K562 (cell line): ENCODE measurements at regions not wholly inside any gene's neighbourhood (a gene's known extent, or its start where the extent isn't known, plus 50 kb on each side); places are given as distances from the start of the nearest gene placed in this dataset.

Experiments used
- ATAC-seq: fragments of 200-7000 bp; cut with Tn5 transposase; 3 replicates; pipeline ENCODE4 v1.9.1; 2020; ENCODE audit warnings: moderate library complexity
- BruUV-seq: library from RNA; stranded (reverse); fragments of 400-500 nt; replicated peaks from 2 replicates; lab custom pipeline; 2021; lab: Mats Ljungman, UMichigan
- CTCF ChIA-PET: fragments of 300-600 bp; formaldehyde crosslinking; extraction: SDS; loops from one replicate; lab custom pipeline; 2021; ENCODE audit warnings: low intra/inter-chr PET ratio; lab: Yijun Ruan, JAX
- POLR2A ChIA-PET: fragments of 300-600, 350-650 bp; sonication (Branson Sonifier 250); formaldehyde crosslinking; extraction: SDS; loops from one replicate; lab custom pipeline; 2021; ENCODE audit warnings: antibody characterized with exemption, inconsistent platforms; lab: Yijun Ruan, JAX
- DNase-seq, 4 experiments: peaks; one replicate each; pipeline versions ENCODE4 v3.0.0 to v3.0.0-alpha.2; 2011 to 2018; ENCODE audit warnings: low spot score in 3 of 4, mixed read lengths in 3 of 4; ENCODE audit errors: extremely low read depth in 1 of 4
- FAIRE-seq: peaks from 2 replicates; lab custom pipeline; 2011; peaks lifted over from hg19 to GRCh38; lab: Jason Lieb, UNC
- H2AFZ ChIP-seq: 2 replicates; pipeline ENCODE4 v1.6.0; 2011; ENCODE audit warnings: low read depth, low read length, control low read depth, inconsistent platforms
- H3K27ac ChIP-seq: fragments of 200-600 bp; 3 replicates; pipeline ENCODE4 v1.8.0; 2011; ENCODE audit warnings: low read depth, mild to moderate bottlenecking, control low read depth, inconsistent platforms, low read length, moderate library complexity, mixed read lengths; ENCODE audit errors: extremely low read depth
- H3K27me3 ChIP-seq, 2 experiments: fragments of 300-600 bp in 1 of 2; 2 replicates in 1 of 2; 3 replicates in 1 of 2; pipeline versions ENCODE4 v1.6.0 to v1.8.0; 2011; ENCODE audit warnings: inconsistent platforms in 2 of 2, low read length in 2 of 2, mild to moderate bottlenecking in 1 of 2, mixed read lengths in 1 of 2, moderate library complexity in 1 of 2; ENCODE audit not compliant: control insufficient read depth in 2 of 2, insufficient read depth in 2 of 2
- H3K36me3 ChIP-seq: fragments of 300-600 bp; 3 replicates; pipeline ENCODE4 v1.8.0; 2011; ENCODE audit warnings: mild to moderate bottlenecking, low read length, inconsistent platforms; ENCODE audit not compliant: control insufficient read depth, insufficient read depth
- H3K4me1 ChIP-seq, 2 experiments: fragments of 200-600 bp in 1 of 2; replicated peaks in 1 of 2; 2 replicates in 1 of 2; 3 replicates in 1 of 2; pipeline versions ENCODE4 v1.5.1 to v1.8.0; 2011; ENCODE audit warnings: inconsistent platforms in 2 of 2, low read length in 2 of 2, mild to moderate bottlenecking in 1 of 2, mixed read lengths in 1 of 2, moderate library complexity in 1 of 2; ENCODE audit not compliant: control insufficient read depth in 2 of 2, insufficient read depth in 2 of 2
- H3K4me2 ChIP-seq: 2 replicates; pipeline ENCODE4 v1.6.1; 2011; ENCODE audit warnings: low read length, control low read depth, inconsistent platforms, mixed read lengths; ENCODE audit not compliant: insufficient read depth
- H3K4me3 ChIP-seq: fragments of 200-600 bp; sonication (generic), shearing (Covaris generic); 2 replicates; pipeline ENCODE4 v1.5.1; 2016; ENCODE audit warnings: control low read depth, inconsistent platforms
- H3K79me2 ChIP-seq: fragments of 200-600 bp; 3 replicates; pipeline ENCODE4 v1.8.0; 2011; ENCODE audit warnings: low read length, inconsistent platforms; ENCODE audit not compliant: control insufficient read depth, insufficient read depth
- H3K9ac ChIP-seq, 2 experiments: 2 replicates each; pipeline versions ENCODE4 v1.6.0 to v1.6.1; 2011; ENCODE audit warnings: low read depth in 2 of 2, low read length in 2 of 2, control low read depth in 1 of 2, inconsistent platforms in 1 of 2, mild to moderate bottlenecking in 1 of 2, mixed read lengths in 1 of 2; ENCODE audit not compliant: insufficient read depth in 1 of 2
- H3K9me1 ChIP-seq: one replicate; pipeline ENCODE4 v1.6.0; 2011; ENCODE audit warnings: inconsistent platforms, mild to moderate bottlenecking, low read length, moderate library complexity; ENCODE audit not compliant: control insufficient read depth, insufficient read depth
- H3K9me3 ChIP-seq: replicated peaks from 2 replicates; pipeline ENCODE4 v1.5.1; 2011; ENCODE audit warnings: low read depth, low read length, inconsistent platforms; ENCODE audit not compliant: control insufficient read depth, insufficient read depth
- H4K20me1 ChIP-seq: replicated peaks from 2 replicates; pipeline ENCODE4 v1.6.1; 2011; ENCODE audit warnings: low read length, inconsistent platforms, mixed read lengths; ENCODE audit not compliant: control insufficient read depth, insufficient read depth
- CREM ChIP-seq: IDR thresholded peaks from 2 replicates; pipeline ENCODE4 v1.6.1; 2014; ENCODE audit warnings: antibody characterized with exemption, low read depth
- HEY1 ChIP-seq: fragments of 250-450 bp; sonication (Bioruptor Pico); IDR thresholded peaks from 2 replicates; pipeline ENCODE4 v1.5.0; 2020; ENCODE audit warnings: mild to moderate bottlenecking, moderate library complexity, borderline replicate concordance
- MAFF ChIP-seq: IDR thresholded peaks from 2 replicates; pipeline ENCODE4 v1.6.1; 2012; ENCODE audit warnings: low read length, improper control_type of control experiment
- PCBP2 ChIP-seq: fragments of 200-400 bp; formaldehyde crosslinking; IDR thresholded peaks from 2 replicates; pipeline ENCODE4 v1.6.1; 2018; ENCODE audit warnings: low read length, low read depth, mild to moderate bottlenecking, moderate library complexity; ENCODE audit not compliant: poor library complexity, severe bottlenecking
- PHF20 ChIP-seq: fragments of 450-650 bp; IDR thresholded peaks from 2 replicates; pipeline ENCODE4 v1.6.1; 2018; ENCODE audit not compliant: partially characterized antibody
- POLR2A ChIP-seq: fragments of 450-650 bp; conservative IDR thresholded peaks from 2 replicates; pipeline ENCODE4 v1.6.1; 2016
- SIX5 ChIP-seq, 2 experiments: IDR thresholded peaks; 2 replicates each; pipeline ENCODE4 v1.6.1; 2011; ENCODE audit warnings: low read length in 2 of 2, borderline replicate concordance in 1 of 2, low read depth in 1 of 2, mild to moderate bottlenecking in 1 of 2, moderate library complexity in 1 of 2; ENCODE audit not compliant: insufficient read depth in 1 of 2
- TAF7 ChIP-seq: fragments of 450-650 bp; IDR thresholded peaks from 2 replicates; pipeline ENCODE4 v1.6.1; 2016; ENCODE audit warnings: missing genetic modification characterization, missing compliant biosample characterization
- YBX1 ChIP-seq: fragments of 450-650 bp; IDR thresholded peaks from 2 replicates; pipeline ENCODE4 v1.7.1; 2016; ENCODE audit warnings: mild to moderate bottlenecking
- ZNF318 ChIP-seq, 2 experiments: fragments of 450-650 bp; IDR thresholded peaks; 2 replicates each; pipeline ENCODE4 v1.6.1; 2016; ENCODE audit warnings: mild to moderate bottlenecking in 2 of 2, borderline replicate concordance in 1 of 2, low read depth in 1 of 2, moderate library complexity in 1 of 2
- ZNF586 ChIP-seq: fragments of 450-650 bp; formaldehyde crosslinking; conservative IDR thresholded peaks from 2 replicates; pipeline ENCODE4 v1.4.0; 2020; ENCODE audit warnings: mild to moderate bottlenecking, moderate library complexity
- ZNF717 ChIP-seq: fragments of 250-450 bp; sonication (Bioruptor Pico); IDR thresholded peaks from 2 replicates; pipeline ENCODE4 v1.5.0; 2021
- WGBS: fragments of 100-300 bp; shearing (Covaris generic); methylation state at CpG from one replicate; pipeline ENCODE4 v1.1.6; 2016; ENCODE audit warnings: low coverage, mixed read lengths; ENCODE audit not compliant: insufficient coverage; ENCODE audit errors: missing lambda C conversion rate; 5-methylcytosine and 5-hydroxymethylcytosine counted together
- in situ Hi-C: fragments of 300-500 bp; cut with MboI; formaldehyde crosslinking; loops from 4 replicates; pipeline ENCODE4 v1.15.0; 2018; ENCODE audit warnings: inconsistent platforms, mixed read lengths
- intact Hi-C: fragments of 100-400 bp; cut with micrococcal nuclease; formaldehyde crosslinking; loops from 2 replicates; pipeline ENCODE4 v1.14.2; 2022
- TF ChIP-seq, protein P1 (sequence below): fragments of 250-450 bp; sonication (Bioruptor Pico); IDR thresholded peaks from 2 replicates; pipeline ENCODE4 v1.4.0; 2020; ENCODE audit warnings: mild to moderate bottlenecking, moderate library complexity

- Histone ChIP-seq H3K4me3 (no peak overlapping the region), H3K36me3 (peaks cover 10% of the 10 kb centered on the region; the same call in 2 of the 3 replicates), H3K79me2 (no peaks in the 10 kb centered on the region), H3K9me3 (no peaks in the 10 kb centered on the region), H3K4me1 (peaks cover 0 to 5% of the 10 kb centered on the region in 2 experiments; a peak in 1 of 5 replicates), H3K27me3 (no peaks in the 10 kb centered on the region), H4K20me1 (no peaks in the 10 kb centered on the region), H3K27ac (no peak overlapping the region), H3K4me2 (no peak overlapping the region), H3K9ac (no peak overlapping the region), H2AFZ (no peak overlapping the region), H3K9me1 (no peaks in the 10 kb centered on the region)
- no TSS peak for BruUV-seq
- POLR2A ChIA-PET = no interaction called here
- intact Hi-C loops (no loop called here), in situ Hi-C loops (no loop called here)
- DNase-seq = no peak
- no peak for ATAC-seq
- WGBS = 92% methylated on average over 1 of the region's 1 CpG
- FAIRE-seq = no peak
- CTCF ChIA-PET = no interaction called here
- no peak for TF ChIP-seq YBX1
- TF ChIP-seq PHF20 = no peak
- no peak for TF ChIP-seq ZNF318 (IDR thresholded peaks at IDR 0.05; ENCODE audit: borderline replicate concordance in 1 of 2, low read depth in 1 of 2)
- TF ChIP-seq ZNF717 (CRISPR knock-in tag) = no peak
- TF ChIP-seq ZNF586 (CRISPR knock-in tag) = no peak
- TF ChIP-seq, protein P1, sequence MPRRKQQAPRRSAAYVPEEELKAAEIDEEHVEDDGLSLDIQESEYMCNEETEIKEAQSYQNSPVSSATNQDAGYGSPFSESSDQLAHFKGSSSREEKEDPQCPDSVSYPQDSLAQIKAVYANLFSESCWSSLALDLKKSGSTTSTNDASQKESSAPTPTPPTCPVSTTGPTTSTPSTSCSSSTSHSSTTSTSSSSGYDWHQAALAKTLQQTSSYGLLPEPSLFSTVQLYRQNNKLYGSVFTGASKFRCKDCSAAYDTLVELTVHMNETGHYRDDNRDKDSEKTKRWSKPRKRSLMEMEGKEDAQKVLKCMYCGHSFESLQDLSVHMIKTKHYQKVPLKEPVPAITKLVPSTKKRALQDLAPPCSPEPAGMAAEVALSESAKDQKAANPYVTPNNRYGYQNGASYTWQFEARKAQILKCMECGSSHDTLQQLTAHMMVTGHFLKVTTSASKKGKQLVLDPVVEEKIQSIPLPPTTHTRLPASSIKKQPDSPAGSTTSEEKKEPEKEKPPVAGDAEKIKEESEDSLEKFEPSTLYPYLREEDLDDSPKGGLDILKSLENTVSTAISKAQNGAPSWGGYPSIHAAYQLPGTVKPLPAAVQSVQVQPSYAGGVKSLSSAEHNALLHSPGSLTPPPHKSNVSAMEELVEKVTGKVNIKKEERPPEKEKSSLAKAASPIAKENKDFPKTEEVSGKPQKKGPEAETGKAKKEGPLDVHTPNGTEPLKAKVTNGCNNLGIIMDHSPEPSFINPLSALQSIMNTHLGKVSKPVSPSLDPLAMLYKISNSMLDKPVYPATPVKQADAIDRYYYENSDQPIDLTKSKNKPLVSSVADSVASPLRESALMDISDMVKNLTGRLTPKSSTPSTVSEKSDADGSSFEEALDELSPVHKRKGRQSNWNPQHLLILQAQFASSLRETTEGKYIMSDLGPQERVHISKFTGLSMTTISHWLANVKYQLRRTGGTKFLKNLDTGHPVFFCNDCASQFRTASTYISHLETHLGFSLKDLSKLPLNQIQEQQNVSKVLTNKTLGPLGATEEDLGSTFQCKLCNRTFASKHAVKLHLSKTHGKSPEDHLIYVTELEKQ (CRISPR knock-in tag) = no peak
- TF ChIP-seq MAFF = no peak
- TF ChIP-seq CREM = no peak
- no peak for TF ChIP-seq PCBP2
- TF ChIP-seq SIX5 (IDR thresholded peaks at IDR 0.05; ENCODE audit: borderline replicate concordance in 1 of 2, insufficient read depth in 1 of 2, low read depth in 1 of 2, low read length in 2 of 2) = no peak
- TF ChIP-seq TAF7 (tag) = no peak
- no peak for TF ChIP-seq POLR2A
- TF ChIP-seq HEY1 (CRISPR knock-in tag) = no peak
These were observed 187.8 kb upstream of the NUDT6 start for GRCh38 chr4:123110147-123110546.
